Esophagus squamous epithelium (tissue), 5 donors: ENCODE measurements at regions not wholly inside any gene's neighbourhood (a gene's known extent, or its start where the extent isn't known, plus 50 kb on each side); places are given as distances from the start of the nearest gene placed in this dataset.

Experiments used
- DNase-seq: peaks from one replicate; lab custom pipeline; 2025; lab: John Stamatoyannopoulos, UW
- H3K27ac ChIP-seq, 4 donors: fragments of 200-600 bp; sonication (generic); one replicate each; pipeline ENCODE4 v1.5.1; 2016 to 2019; ENCODE audit warnings: mild to moderate bottlenecking in 1 of 4
- H3K27me3 ChIP-seq, 4 donors: fragments of 200-600 bp; sonication (generic); 1 replicate in 3 of 4; 2 replicates in 1 of 4; pipeline versions ENCODE4 v1.5.1 to v1.6.0; 2017 to 2021; ENCODE audit warnings: antibody characterized with exemption in 1 of 4
- H3K36me3 ChIP-seq, 3 donors: fragments of 200-600 bp; sonication (generic); one replicate each; pipeline ENCODE4 v1.5.1; 2016 to 2019
- H3K4me1 ChIP-seq, 3 donors: fragments of 200-600 bp; sonication (generic); one replicate each; pipeline ENCODE4 v1.5.1; 2017 to 2019
- H3K4me3 ChIP-seq, 4 donors: fragments of 200-600 bp; sonication (generic); 1 replicate in 3 of 4; 2 replicates in 1 of 4; pipeline ENCODE4 v1.5.1; 2016 to 2019; ENCODE audit warnings: mild to moderate bottlenecking in 2 of 4, moderate library complexity in 1 of 4
- H3K9me3 ChIP-seq, 3 donors: fragments of 200-600 bp; sonication (generic); one replicate each; pipeline ENCODE4 v1.5.1; 2016 to 2019
- CTCF ChIP-seq, 6 experiments: fragments of 450-650 bp in 4 of 6; fragments of 200-600 bp in 2 of 6; sonication (generic) in 2 of 6; IDR thresholded peaks; one replicate each; pipeline ENCODE4 v1.5.1; 2016 to 2019; ENCODE audit warnings: antibody characterized with exemption in 6 of 6, mild to moderate bottlenecking in 4 of 6, moderate library complexity in 4 of 6
- POLR2A ChIP-seq, 4 donors: fragments of 450-650 bp; IDR thresholded peaks; one replicate each; pipeline ENCODE4 v1.6.1; 2017; ENCODE audit warnings: antibody characterized with exemption in 4 of 4, mild to moderate bottlenecking in 4 of 4, moderate library complexity in 3 of 4
- WGBS, 2 donors: methylation state at CpG; one replicate each; pipeline ENCODE4 v1.1.5; 2018; 5-methylcytosine and 5-hydroxymethylcytosine counted together
- intact Hi-C: fragments of 100-400 bp; cut with DNase I; formaldehyde crosslinking; loops from one replicate; pipeline ENCODE4 v1.15.0; 2022
- donor health status: DM: yes; HTN: yes; CAD: no.

DNA sequence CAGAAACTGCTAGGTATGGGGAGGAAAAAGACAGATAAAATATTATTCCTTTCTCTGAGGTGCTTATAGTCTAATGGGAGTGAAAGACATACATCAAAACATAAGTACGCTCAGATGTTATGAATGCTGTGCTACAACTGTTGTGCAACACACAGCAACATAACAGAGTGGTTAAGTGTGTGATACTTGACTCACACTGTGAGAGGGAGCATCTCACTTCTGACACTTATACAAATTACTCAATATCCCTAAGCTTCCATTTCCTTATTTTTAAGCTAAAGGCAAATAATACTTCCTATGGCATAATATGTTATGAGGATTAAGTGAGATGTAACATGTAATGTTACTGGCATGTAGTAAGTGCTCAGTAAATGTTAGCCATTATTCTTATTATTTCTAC is 110.6 kb upstream of the FER start:
- Histone ChIP-seq H3K4me3 (no peak overlapping the region), H3K27ac (no peak overlapping the region), H3K9me3 (no peaks in the 10 kb centered on the region), H3K4me1 (peaks cover 0 to 2% (median 0%) of the 10 kb centered on the region in 3 donors), H3K36me3 (no peaks in the 10 kb centered on the region), H3K27me3 (no peaks in the 10 kb centered on the region)
- no peak for DNase-seq
- 38 to 65% methylated on average over 1 of the region's 1 CpG for WGBS, 2 donors
- TF ChIP-seq CTCF (IDR thresholded peaks at IDR 0.05) = no peak
- intact Hi-C loops = no loop called here

GRCh38 chr5:108636135-108636853 is 111.4 kb upstream of the FER start:
- TF ChIP-seq CTCF (IDR thresholded peaks at IDR 0.05) (no peak), POLR2A (IDR thresholded peaks at IDR 0.05) (no peak)
- Histone ChIP-seq H3K27ac (no peak overlapping the region), H3K27me3 (no peaks in the 10 kb centered on the region), H3K4me3 (no peak overlapping the region), H3K36me3 (no peaks in the 10 kb centered on the region), H3K9me3 (no peaks in the 10 kb centered on the region), H3K4me1 (no peaks in the 10 kb centered on the region)
- DNase-seq = no peak
- 92 to 97% methylated on average over 3 of the region's 3 CpGs for WGBS, 2 donors
- intact Hi-C loops = no loop called here

DNA sequence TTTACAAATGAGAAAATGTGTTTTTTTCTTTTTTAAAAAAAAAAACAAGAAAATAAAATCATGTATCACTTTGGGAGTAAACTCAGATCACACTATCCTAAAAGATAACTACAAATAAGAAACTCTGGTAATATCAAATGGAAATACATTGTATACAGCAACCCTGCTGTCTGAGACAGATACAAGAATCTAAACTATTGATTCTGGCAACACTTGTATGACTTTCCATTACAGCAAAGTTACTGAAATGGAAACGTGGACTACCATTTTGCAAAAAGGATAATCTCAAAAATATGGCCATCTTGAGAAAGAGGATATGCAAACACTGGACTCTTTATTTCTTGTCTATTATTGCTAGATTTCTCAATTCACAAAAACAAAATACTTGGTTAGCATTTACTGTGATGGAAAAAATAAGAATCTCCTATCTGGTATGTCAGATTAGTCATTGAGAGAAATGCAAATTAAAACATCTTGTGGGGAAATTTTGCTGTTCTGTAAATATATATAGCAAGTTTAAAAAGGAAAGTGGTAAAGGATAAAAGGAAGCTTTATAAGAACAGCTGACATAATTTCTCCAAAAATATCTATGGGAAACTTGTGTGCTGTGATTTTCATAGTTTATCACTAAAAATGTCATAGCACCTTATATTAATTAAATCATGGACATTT is 112.9 kb upstream of the FER start:
- Histone ChIP-seq H3K9me3 (no peaks in the 10 kb centered on the region), H3K4me3 (no peak overlapping the region), H3K27ac (no peak overlapping the region), H3K36me3 (no peaks in the 10 kb centered on the region), H3K4me1 (no peaks in the 10 kb centered on the region), H3K27me3 (no peaks in the 10 kb centered on the region)
- intact Hi-C loops = no loop called here
- WGBS, 2 donors = 39 to 43% methylated on average over 1 of the region's 1 CpG
- TF ChIP-seq POLR2A (IDR thresholded peaks at IDR 0.05) (no peak), CTCF (IDR thresholded peaks at IDR 0.05) (no peak)
- no peak for DNase-seq

DNA sequence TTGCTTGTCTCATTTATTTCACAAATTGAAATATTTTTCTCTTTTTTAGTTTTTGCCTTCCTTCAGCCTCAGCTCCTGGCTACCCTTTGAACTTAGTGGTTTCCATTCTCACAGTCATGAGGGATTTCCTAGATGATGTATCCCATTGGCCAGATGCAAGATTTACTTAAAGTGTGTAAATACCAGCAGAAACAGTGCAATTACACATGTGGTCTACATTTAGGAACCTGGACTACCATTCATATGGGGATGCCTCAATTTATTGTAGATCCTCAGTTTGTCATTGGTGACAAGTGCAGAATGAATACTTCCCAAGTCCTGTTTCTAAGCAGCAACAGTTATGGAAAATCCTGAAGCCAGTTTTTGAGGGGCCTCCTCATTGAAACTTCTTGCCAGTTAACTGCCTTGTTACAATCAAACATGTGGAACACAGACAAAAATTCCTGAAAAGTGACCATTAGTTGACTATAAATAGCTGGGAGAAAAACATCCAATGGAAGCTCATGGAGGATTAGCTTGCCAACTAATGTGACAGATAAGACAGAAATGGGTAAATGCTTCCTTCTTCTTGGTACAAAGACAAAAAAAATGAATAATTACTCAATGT is 113.6 kb upstream of the FER start:
- Histone ChIP-seq H3K4me1 (no peaks in the 10 kb centered on the region), H3K27me3 (no peaks in the 10 kb centered on the region), H3K27ac (no peak overlapping the region), H3K9me3 (no peaks in the 10 kb centered on the region), H3K36me3 (no peaks in the 10 kb centered on the region), H3K4me3 (no peak overlapping the region)
- no peak for TF ChIP-seq CTCF (IDR thresholded peaks at IDR 0.05)
- no peak for DNase-seq
- intact Hi-C loops = no loop called here

GRCh38 chr5:108629779-108630528 is 117.7 kb upstream of the FER start:
- no peak for DNase-seq
- intact Hi-C loops = no loop called here
- 89 to 91% methylated on average over 2 of the region's 2 CpGs for WGBS, 2 donors
- Histone ChIP-seq H3K9me3 (no peaks in the 10 kb centered on the region), H3K4me1 (no peaks in the 10 kb centered on the region), H3K36me3 (no peaks in the 10 kb centered on the region), H3K27ac (no peak overlapping the region), H3K4me3 (no peak overlapping the region), H3K27me3 (no peaks in the 10 kb centered on the region)
- no peak for TF ChIP-seq CTCF (IDR thresholded peaks at IDR 0.05)
- no peak for TF ChIP-seq POLR2A (IDR thresholded peaks at IDR 0.05)
